ENCODE measurements at regions not wholly inside any gene's neighbourhood (a gene's known extent, or its start where the extent isn't known, plus 50 kb on each side); places are given as distances from the start of the nearest gene placed in this dataset.

GRCh38 chr1:48051466-48052126, 54.4 kb upstream of the TRABD2B start:
- DNase-seq: no peak

GRCh38 chr1:48049823-48050535, 52.8 kb upstream of the TRABD2B start:
- no peak for DNase-seq

GRCh38 chr1:48048980-48049379, 51.8 kb upstream of the TRABD2B start:
- DNase-seq: no peak

GRCh38 chr1:48048064-48048463, 50.9 kb upstream of the TRABD2B start:
- no peak for DNase-seq

GRCh38 chr1:48047116-48047515, 49.9 kb upstream of the TRABD2B start:
- DNase-seq: no peak

Data from NCI-H2107 (cell line).